Loucy (cell line): ENCODE measurements at regions not wholly inside any gene's neighbourhood (a gene's known extent, or its start where the extent isn't known, plus 50 kb on each side); places are given as distances from the start of the nearest gene placed in this dataset.

Experiments
- H2AFZ ChIP-seq: fragments of 200-600 bp; sonication (generic); 2 replicates; pipeline ENCODE4 v1.6.0; 2016; ENCODE audit warnings: antibody characterized with exemption, mild to moderate bottlenecking, low read length, moderate library complexity
- H3F3A ChIP-seq: fragments of 200-600 bp; 2 replicates; pipeline ENCODE4 v1.6.0; 2016; ENCODE audit warnings: antibody characterized with exemption, low read depth, mild to moderate bottlenecking
- H3K27me3 ChIP-seq: fragments of 200-600 bp; sonication (generic); 2 replicates; pipeline ENCODE4 v1.6.1; 2014; ENCODE audit warnings: low read length, mild to moderate bottlenecking; ENCODE audit not compliant: insufficient read depth, poor library complexity, severe bottlenecking
- H3K36me3 ChIP-seq: fragments of 200-600 bp; sonication (generic); 2 replicates; pipeline ENCODE4 v1.6.1; 2016; ENCODE audit warnings: low read length; ENCODE audit not compliant: insufficient read depth
- H3K4me1 ChIP-seq: fragments of 200-600 bp; sonication (generic); 2 replicates; pipeline ENCODE4 v1.5.1; 2014; ENCODE audit warnings: low read length, mild to moderate bottlenecking; ENCODE audit not compliant: insufficient read depth, poor library complexity, severe bottlenecking
- H3K4me2 ChIP-seq: fragments of 200-600 bp; sonication (generic); 2 replicates; pipeline ENCODE4 v1.6.0; 2014; ENCODE audit warnings: antibody characterized with exemption, low read length, low read depth, mild to moderate bottlenecking; ENCODE audit not compliant: poor library complexity, severe bottlenecking
- H3K4me3 ChIP-seq: fragments of 200-600 bp; sonication (generic); 2 replicates; pipeline ENCODE4 v1.5.1; 2014; ENCODE audit warnings: low read length, mild to moderate bottlenecking, mixed read lengths; ENCODE audit not compliant: poor library complexity, severe bottlenecking
- H3K79me2 ChIP-seq: fragments of 200-600 bp; sonication (generic); 2 replicates; pipeline ENCODE4 v1.6.1; 2014; ENCODE audit warnings: low read length; ENCODE audit not compliant: insufficient read depth
- H3K9ac ChIP-seq: fragments of 200-600 bp; sonication (generic); 2 replicates; pipeline ENCODE4 v1.6.0; 2014; ENCODE audit warnings: mild to moderate bottlenecking, low read depth, low read length, moderate library complexity; ENCODE audit not compliant: poor library complexity, severe bottlenecking
- H3K9me2 ChIP-seq: fragments of 200-600 bp; sonication (generic); replicated peaks from 2 replicates; pipeline ENCODE4 v1.6.1; 2016; ENCODE audit warnings: low read depth, low read length, mixed read lengths
- H3K9me3 ChIP-seq: fragments of 200-600 bp; sonication (generic); 2 replicates; pipeline ENCODE4 v1.6.1; 2014; ENCODE audit warnings: mild to moderate bottlenecking, antibody characterized with exemption, low read length, low read depth; ENCODE audit not compliant: insufficient read depth
- H4K20me1 ChIP-seq: fragments of 200-600 bp; sonication (generic); 2 replicates; pipeline ENCODE4 v1.6.0; 2014; ENCODE audit warnings: antibody characterized with exemption, low read length, mild to moderate bottlenecking; ENCODE audit not compliant: insufficient read depth, poor library complexity, severe bottlenecking
- CTCF ChIP-seq: fragments of 200-600 bp; sonication (generic); conservative IDR thresholded peaks from 2 replicates; pipeline ENCODE4 v1.5.1; 2014; ENCODE audit warnings: mild to moderate bottlenecking, antibody characterized with exemption, low read length
- EZH2phosphoT487 ChIP-seq: fragments of 200-600 bp; IDR thresholded peaks from 2 replicates; pipeline ENCODE4 v1.6.1; 2018; ENCODE audit warnings: antibody characterized with exemption, mild to moderate bottlenecking, moderate library complexity, borderline replicate concordance

GRCh38 chr4:114088481-114088880 is 109.0 kb upstream of the ARSJ start:
- Histone ChIP-seq H3K4me1 (peaks cover 6% of the 10 kb centered on the region), H3K4me3 (no peak overlapping the region), H3K4me2 (no peak overlapping the region), H3K27me3 (no peaks in the 10 kb centered on the region), H3K36me3 (no peaks in the 10 kb centered on the region), H3F3A (no peaks in the 10 kb centered on the region), H2AFZ (no peak overlapping the region), H4K20me1 (no peaks in the 10 kb centered on the region), H3K9me3 (no peaks in the 10 kb centered on the region), H3K9me2 (no peaks in the 10 kb centered on the region), H3K9ac (no peak overlapping the region), H3K79me2 (no peaks in the 10 kb centered on the region)
- TF ChIP-seq CTCF: no peak
- no peak for TF ChIP-seq EZH2phosphoT487

GRCh38 chr4:114091546-114091945 is 112.1 kb upstream of the ARSJ start:
- Histone ChIP-seq H2AFZ (no peak overlapping the region), H3K79me2 (no peaks in the 10 kb centered on the region), H3K36me3 (no peaks in the 10 kb centered on the region), H3K4me3 (no peak overlapping the region), H3F3A (no peaks in the 10 kb centered on the region), H3K4me1 (peaks cover 9% of the 10 kb centered on the region), H3K9me2 (no peaks in the 10 kb centered on the region), H3K9me3 (no peaks in the 10 kb centered on the region), H3K27me3 (no peaks in the 10 kb centered on the region), H3K4me2 (no peak overlapping the region), H3K9ac (no peak overlapping the region), H4K20me1 (no peaks in the 10 kb centered on the region)
- TF ChIP-seq CTCF: no peak
- no peak for TF ChIP-seq EZH2phosphoT487

GRCh38 chr4:114093221-114093715 is 113.8 kb upstream of the ARSJ start:
- H3K9ac ChIP-seq: no peak overlapping the region
- H3K9me3 ChIP-seq: no peaks in the 10 kb centered on the region
- no peak for TF ChIP-seq EZH2phosphoT487
- TF ChIP-seq CTCF: no peak
- H3F3A ChIP-seq: no peaks in the 10 kb centered on the region
- H3K4me1 ChIP-seq: peaks cover 9% of the 10 kb centered on the region
- H3K9me2 ChIP-seq: no peaks in the 10 kb centered on the region
- H3K4me2 ChIP-seq: peak overlapping the region; percentile 12
- H3K79me2 ChIP-seq: no peaks in the 10 kb centered on the region
- H2AFZ ChIP-seq: no peak overlapping the region
- no peaks in the 10 kb centered on the region for H3K27me3 ChIP-seq
- H3K4me3 ChIP-seq: no peak overlapping the region
- H4K20me1 ChIP-seq: no peaks in the 10 kb centered on the region
- H3K36me3 ChIP-seq: no peaks in the 10 kb centered on the region
